ENCODE measurements at regions not wholly inside any gene's neighbourhood (a gene's known extent, or its start where the extent isn't known, plus 50 kb on each side); places are given as distances from the start of the nearest gene placed in this dataset.

DNA sequence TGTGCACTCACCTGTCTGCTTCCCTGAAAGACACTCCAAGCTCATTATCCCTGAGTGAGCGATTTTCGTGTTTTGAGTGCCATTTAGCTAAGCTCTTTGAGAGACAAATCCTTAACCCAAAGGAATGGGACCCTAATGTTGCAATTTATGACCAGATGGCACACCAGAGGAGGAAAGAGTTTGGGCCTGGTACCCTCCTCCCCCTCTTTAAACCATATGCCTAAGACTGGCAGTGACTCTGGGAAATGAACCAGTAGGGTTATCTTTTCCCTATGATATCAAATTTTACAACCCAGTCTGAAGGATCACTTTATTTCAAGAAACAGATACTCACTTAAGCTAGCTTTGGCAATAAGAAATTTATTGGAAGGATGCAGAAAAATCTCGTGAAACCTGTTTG is 550.4 kb downstream of the TOX3 start:
- no peak for DNase-seq (ENCODE audit: low spot score)
- Histone ChIP-seq H3K27ac (no peak overlapping the region), H3K79me2 (no peaks in the 10 kb centered on the region), H3K36me3 (replicated peaks; ENCODE audit: insufficient read depth, low read depth) (no peaks in the 10 kb centered on the region), H3K9me3 (ENCODE audit: low read depth) (no peaks in the 10 kb centered on the region), H3K27me3 (no peaks in the 10 kb centered on the region), H3K4me2 (no peak overlapping the region), H3K4me3 (no peak overlapping the region), H3K4me1 (ENCODE audit: insufficient read depth) (no peaks in the 10 kb centered on the region), H4K20me1 (ENCODE audit: insufficient read depth, poor library complexity, severe bottlenecking) (no peaks in the 10 kb centered on the region), H3K9me2 (replicated peaks; ENCODE audit: insufficient read depth) (no peaks in the 10 kb centered on the region), H2AFZ (no peak overlapping the region)
- TF ChIP-seq EZH2 (IDR thresholded peaks at IDR 0.05; ENCODE audit: borderline replicate concordance) (no peak), EZH2phosphoT487 (IDR thresholded peaks at IDR 0.05; ENCODE audit: low read depth, severe bottlenecking, unreplicated experiment) (no peak)
- TF ChIP-seq, protein P1, sequence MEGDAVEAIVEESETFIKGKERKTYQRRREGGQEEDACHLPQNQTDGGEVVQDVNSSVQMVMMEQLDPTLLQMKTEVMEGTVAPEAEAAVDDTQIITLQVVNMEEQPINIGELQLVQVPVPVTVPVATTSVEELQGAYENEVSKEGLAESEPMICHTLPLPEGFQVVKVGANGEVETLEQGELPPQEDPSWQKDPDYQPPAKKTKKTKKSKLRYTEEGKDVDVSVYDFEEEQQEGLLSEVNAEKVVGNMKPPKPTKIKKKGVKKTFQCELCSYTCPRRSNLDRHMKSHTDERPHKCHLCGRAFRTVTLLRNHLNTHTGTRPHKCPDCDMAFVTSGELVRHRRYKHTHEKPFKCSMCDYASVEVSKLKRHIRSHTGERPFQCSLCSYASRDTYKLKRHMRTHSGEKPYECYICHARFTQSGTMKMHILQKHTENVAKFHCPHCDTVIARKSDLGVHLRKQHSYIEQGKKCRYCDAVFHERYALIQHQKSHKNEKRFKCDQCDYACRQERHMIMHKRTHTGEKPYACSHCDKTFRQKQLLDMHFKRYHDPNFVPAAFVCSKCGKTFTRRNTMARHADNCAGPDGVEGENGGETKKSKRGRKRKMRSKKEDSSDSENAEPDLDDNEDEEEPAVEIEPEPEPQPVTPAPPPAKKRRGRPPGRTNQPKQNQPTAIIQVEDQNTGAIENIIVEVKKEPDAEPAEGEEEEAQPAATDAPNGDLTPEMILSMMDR (IDR thresholded peaks at IDR 0.05; ENCODE audit: poor library complexity), result no peak
- WGBS (ENCODE audit: low lambda C conversion rate, missing lambda C conversion rate), result 52% methylated on average over 3 of the region's 3 CpGs

- Histone ChIP-seq H3K9me2 (replicated peaks; ENCODE audit: insufficient read depth) (no peaks in the 10 kb centered on the region), H3K36me3 (replicated peaks; ENCODE audit: insufficient read depth, low read depth) (no peaks in the 10 kb centered on the region), H3K9me3 (ENCODE audit: low read depth) (no peaks in the 10 kb centered on the region), H3K4me2 (no peak overlapping the region), H3K27ac (no peak overlapping the region), H3K79me2 (no peaks in the 10 kb centered on the region), H3K27me3 (no peaks in the 10 kb centered on the region), H3K4me3 (no peak overlapping the region), H3K4me1 (ENCODE audit: insufficient read depth) (no peaks in the 10 kb centered on the region), H4K20me1 (ENCODE audit: insufficient read depth, poor library complexity, severe bottlenecking) (no peaks in the 10 kb centered on the region), H2AFZ (no peak overlapping the region)
- peak; percentile 57 for DNase-seq (ENCODE audit: low spot score)
- WGBS (ENCODE audit: low lambda C conversion rate, missing lambda C conversion rate), result 70% methylated on average over 8 of the region's 8 CpGs
- TF ChIP-seq EZH2phosphoT487 (IDR thresholded peaks at IDR 0.05; ENCODE audit: low read depth, severe bottlenecking, unreplicated experiment), result no peak
- TF ChIP-seq, protein P1 (IDR thresholded peaks at IDR 0.05; ENCODE audit: poor library complexity), result no peak
- TF ChIP-seq EZH2 (IDR thresholded peaks at IDR 0.05; ENCODE audit: borderline replicate concordance), result no peak
Observed at GRCh38 chr16:51994597-51994996, 552.3 kb downstream of the TOX3 start.

- no peaks in the 10 kb centered on the region for H3K79me2 ChIP-seq
- no peaks in the 10 kb centered on the region for H3K4me1 ChIP-seq (ENCODE audit: insufficient read depth)
- DNase-seq (ENCODE audit: low spot score), result no peak
- no peaks in the 10 kb centered on the region for H3K27me3 ChIP-seq
- H3K36me3 ChIP-seq (replicated peaks; ENCODE audit: insufficient read depth, low read depth), result no peaks in the 10 kb centered on the region
- no peaks in the 10 kb centered on the region for H4K20me1 ChIP-seq (ENCODE audit: insufficient read depth, poor library complexity, severe bottlenecking)
- no peaks in the 10 kb centered on the region for H3K9me2 ChIP-seq (replicated peaks; ENCODE audit: insufficient read depth)
- TF ChIP-seq EZH2phosphoT487 (IDR thresholded peaks at IDR 0.05; ENCODE audit: low read depth, severe bottlenecking, unreplicated experiment), result no peak
- no peak overlapping the region for H3K27ac ChIP-seq
- WGBS (ENCODE audit: low lambda C conversion rate, missing lambda C conversion rate), result 68% methylated on average over 6 of the region's 6 CpGs
- no peak overlapping the region for H3K4me3 ChIP-seq
- H2AFZ ChIP-seq, result no peak overlapping the region
- H3K9me3 ChIP-seq (ENCODE audit: low read depth), result no peaks in the 10 kb centered on the region
- no peak overlapping the region for H3K4me2 ChIP-seq
Observed at GRCh38 chr16:51989637-51990230, 557.2 kb downstream of the TOX3 start.

GRCh38 chr16:51988977-51989376 is 558.0 kb downstream of the TOX3 start:
- no peak overlapping the region for H3K4me3 ChIP-seq

More at GRCh38 chr16:51988977-51989376, 558.0 kb downstream of the TOX3 start:
- H3K4me2 ChIP-seq, result no peak overlapping the region
- H3K9me2 ChIP-seq (replicated peaks; ENCODE audit: insufficient read depth), result no peaks in the 10 kb centered on the region
- no peak overlapping the region for H3K27ac ChIP-seq
- no peaks in the 10 kb centered on the region for H4K20me1 ChIP-seq (ENCODE audit: insufficient read depth, poor library complexity, severe bottlenecking)
- DNase-seq (ENCODE audit: low spot score), result no peak
- H3K36me3 ChIP-seq (replicated peaks; ENCODE audit: insufficient read depth, low read depth), result no peaks in the 10 kb centered on the region
- TF ChIP-seq EZH2 (IDR thresholded peaks at IDR 0.05; ENCODE audit: borderline replicate concordance), result no peak
- no peak for TF ChIP-seq EZH2phosphoT487 (IDR thresholded peaks at IDR 0.05; ENCODE audit: low read depth, severe bottlenecking, unreplicated experiment)
- TF ChIP-seq, protein P1 (IDR thresholded peaks at IDR 0.05; ENCODE audit: poor library complexity), result no peak
- H3K27me3 ChIP-seq, result peaks cover 2% of the 10 kb centered on the region
- no peaks in the 10 kb centered on the region for H3K4me1 ChIP-seq (ENCODE audit: insufficient read depth)
- H3K9me3 ChIP-seq (ENCODE audit: low read depth), result no peaks in the 10 kb centered on the region
- H3K79me2 ChIP-seq, result no peaks in the 10 kb centered on the region
- no peak overlapping the region for H2AFZ ChIP-seq
